ENCODE measurements at regions not wholly inside any gene's neighbourhood (a gene's known extent, or its start where the extent isn't known, plus 50 kb on each side); places are given as distances from the start of the nearest gene placed in this dataset.

DNA sequence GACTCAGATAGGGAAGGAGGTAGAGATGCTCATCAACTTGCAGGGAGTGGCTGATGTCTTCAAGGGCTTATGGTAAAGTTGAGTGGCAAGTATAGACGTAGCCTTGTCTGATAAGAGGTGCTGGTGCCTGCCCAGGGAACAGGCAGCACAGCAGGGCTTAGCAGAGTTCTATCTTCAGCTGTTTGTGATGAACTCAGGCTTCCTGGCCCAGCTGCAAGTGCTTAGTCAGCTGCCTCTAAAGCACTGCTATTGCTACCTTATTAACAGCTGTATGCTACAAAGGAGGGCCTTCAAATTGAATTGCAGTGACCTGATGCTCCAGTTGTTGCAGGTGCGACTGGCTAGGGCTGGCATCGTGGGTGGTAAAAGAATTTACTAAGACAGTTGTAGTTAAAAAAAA lies 82.1 kb downstream of the TSN start:
- TF ChIP-seq BHLHE40 (IDR thresholded peaks at IDR 0.05; ENCODE audit: borderline replicate concordance) (no peak), FOXA1 (IDR thresholded peaks at IDR 0.05) (no peak), FOXK2 (IDR thresholded peaks at IDR 0.05) (no peak), SP1 (IDR thresholded peaks at IDR 0.05) (no peak), ZNF384 (IDR thresholded peaks at IDR 0.05) (no peak), SUZ12 (IDR thresholded peaks at IDR 0.05) (no peak), HDGF (IDR thresholded peaks at IDR 0.05; ENCODE audit: borderline replicate concordance) (no peak), FOXM1 (IDR thresholded peaks at IDR 0.05; ENCODE audit: borderline replicate concordance) (no peak), LEF1 (IDR thresholded peaks at IDR 0.05; ENCODE audit: borderline replicate concordance) (no peak), NFRKB (IDR thresholded peaks at IDR 0.05) (no peak), ELF4 (IDR thresholded peaks at IDR 0.05) (no peak), TARDBP (IDR thresholded peaks at IDR 0.05) (no peak), L3MBTL2 (conservative IDR thresholded peaks at IDR 0.05) (no peak), ARNT (IDR thresholded peaks at IDR 0.05) (no peak)

Data from HEK293T (cell line).